HG03139 (cell line): ENCODE measurements at regions not wholly inside any gene's neighbourhood (a gene's known extent, or its start where the extent isn't known, plus 50 kb on each side); places are given as distances from the start of the nearest gene placed in this dataset.
"Not testable (repeated sequence)": the region's sequence is repeated elsewhere in the genome, so short reads cannot be mapped to it uniquely, and the experiment has no call there.

Source experiments
- ATAC-seq: cut with Tn5 transposase; IDR thresholded peaks from one replicate; pipeline ENCODE4 v1.9.1; 2021; ENCODE audit not compliant: unreplicated experiment

GRCh38 chr16:22572331-22573224 lies 61.9 kb downstream of the NPIPB5 start:
- ATAC-seq: not testable (repeated sequence)

DNA sequence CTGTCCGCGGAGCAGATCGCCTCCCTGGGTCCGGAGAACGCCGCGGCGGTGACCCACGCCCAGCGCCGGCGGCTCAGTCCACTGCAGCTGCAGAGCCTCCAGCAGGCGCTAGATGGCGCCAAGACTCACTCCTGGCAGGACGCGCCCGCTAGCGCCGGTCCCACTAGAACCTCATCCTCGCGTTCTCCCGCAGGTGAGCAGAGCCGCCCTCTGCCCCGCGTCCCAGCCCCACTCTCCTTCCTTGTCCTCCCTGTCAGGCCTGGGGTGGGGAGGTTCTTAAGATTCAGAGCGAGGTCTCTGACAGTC lies 62.5 kb downstream of the NPIPB5 start:
- peak; percentile 78 for ATAC-seq

- not testable (repeated sequence) for ATAC-seq
Observed at GRCh38 chr16:22576506-22576905, 65.8 kb downstream of the NPIPB5 start.

DNA sequence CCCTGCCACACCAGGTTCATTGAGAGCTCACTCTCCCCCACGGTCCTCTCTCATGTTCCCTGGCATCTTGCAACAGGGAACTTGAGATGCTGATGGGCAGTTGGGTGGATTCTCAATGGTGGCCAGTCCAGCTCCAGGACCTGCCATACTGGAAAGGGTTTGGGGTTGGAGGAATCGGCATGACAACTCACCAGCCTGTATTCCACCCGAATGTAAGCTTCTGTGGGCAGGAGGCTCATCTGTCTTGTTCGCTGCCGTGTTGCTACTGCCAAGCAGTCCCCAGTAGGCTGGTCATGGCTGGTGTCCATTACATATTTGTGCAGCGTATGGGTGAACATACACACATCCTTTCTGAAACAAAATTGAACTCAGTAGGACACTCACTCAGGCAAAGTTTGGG lies 72.5 kb downstream of the NPIPB5 start:
- ATAC-seq: not testable (repeated sequence)

GRCh38 chr16:22584459-22584858 lies 73.8 kb downstream of the NPIPB5 start:
- not testable (repeated sequence) for ATAC-seq

GRCh38 chr16:22584941-22585340 lies 74.2 kb downstream of the NPIPB5 start:
- ATAC-seq: not testable (repeated sequence)

- not testable (repeated sequence) for ATAC-seq
Observed at GRCh38 chr16:22585431-22585830, 74.7 kb downstream of the NPIPB5 start.

DNA sequence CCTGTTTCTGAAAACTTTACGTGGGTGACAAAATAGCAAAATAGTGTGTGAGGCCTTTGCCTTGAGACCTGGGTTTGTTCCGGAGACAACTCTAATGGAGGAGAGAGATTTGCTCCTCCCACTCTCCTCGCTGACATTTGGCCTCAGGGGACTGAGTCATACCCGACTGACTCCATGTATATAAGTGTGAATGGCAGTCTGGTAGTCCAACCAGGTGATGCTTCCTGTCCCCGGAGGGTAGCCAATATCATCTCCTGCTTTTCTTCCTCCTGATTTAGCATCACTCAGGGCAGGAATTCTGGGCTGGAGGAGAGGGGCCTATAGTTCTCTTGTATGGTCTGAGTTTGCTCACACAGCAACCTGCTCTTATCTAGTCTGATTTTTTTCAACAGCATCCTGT lies 76.0 kb downstream of the NPIPB5 start:
- ATAC-seq: not testable (repeated sequence)

GRCh38 chr16:22589757-22590156 lies 79.1 kb downstream of the NPIPB5 start:
- not testable (repeated sequence) for ATAC-seq

DNA sequence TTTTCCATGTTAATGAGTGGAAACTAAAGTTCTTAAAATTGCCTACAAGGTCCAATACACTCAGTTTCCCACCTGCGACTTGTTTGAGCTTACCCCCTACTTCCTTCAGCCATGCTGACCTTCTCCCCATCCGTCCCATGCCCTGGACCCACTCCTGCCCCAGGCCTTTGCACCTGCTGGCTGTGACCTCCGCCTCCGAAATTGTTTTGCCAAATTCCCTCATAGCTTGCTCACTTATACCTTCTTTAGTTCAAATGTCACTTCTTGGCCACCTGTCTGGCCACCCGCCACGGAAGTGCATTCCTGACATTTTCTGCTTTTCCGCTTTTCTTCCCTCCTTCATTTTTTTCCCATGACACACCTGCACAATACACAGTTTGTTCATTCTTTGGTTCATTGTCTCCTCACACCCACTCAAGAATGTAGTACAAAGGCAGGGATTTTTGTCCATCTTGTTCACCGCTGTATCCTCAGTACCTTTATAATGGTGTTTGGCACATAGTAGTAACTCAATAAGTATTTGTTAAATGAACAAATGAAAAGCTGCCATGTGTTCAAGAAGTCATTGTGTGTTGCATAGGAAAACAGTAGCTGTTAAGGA lies 85.9 kb downstream of the NPIPB5 start:
- ATAC-seq: not testable (repeated sequence)

GRCh38 chr16:22603744-22604143 lies 93.1 kb downstream of the NPIPB5 start:
- ATAC-seq: not testable (repeated sequence)

DNA sequence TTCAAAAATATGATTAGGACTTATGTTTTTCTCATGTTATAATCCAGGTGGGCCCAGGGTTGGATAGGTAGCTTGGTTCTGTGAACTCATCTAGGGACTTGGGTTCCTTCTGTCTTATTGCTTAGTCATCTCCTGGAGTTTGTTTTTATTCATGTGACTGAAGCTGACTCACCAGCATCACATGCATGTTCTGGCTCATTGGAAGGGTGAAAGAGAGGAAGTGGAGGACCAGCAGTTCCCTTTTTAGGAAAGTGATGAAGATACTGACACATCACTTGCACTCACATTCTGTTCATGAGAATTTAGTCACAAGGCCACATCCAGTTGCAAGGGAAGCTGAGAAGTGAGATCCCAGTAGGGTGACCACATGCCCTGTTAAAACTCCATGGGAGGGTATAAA lies 95.9 kb downstream of the NPIPB5 start:
- ATAC-seq: peak; percentile 51

DNA sequence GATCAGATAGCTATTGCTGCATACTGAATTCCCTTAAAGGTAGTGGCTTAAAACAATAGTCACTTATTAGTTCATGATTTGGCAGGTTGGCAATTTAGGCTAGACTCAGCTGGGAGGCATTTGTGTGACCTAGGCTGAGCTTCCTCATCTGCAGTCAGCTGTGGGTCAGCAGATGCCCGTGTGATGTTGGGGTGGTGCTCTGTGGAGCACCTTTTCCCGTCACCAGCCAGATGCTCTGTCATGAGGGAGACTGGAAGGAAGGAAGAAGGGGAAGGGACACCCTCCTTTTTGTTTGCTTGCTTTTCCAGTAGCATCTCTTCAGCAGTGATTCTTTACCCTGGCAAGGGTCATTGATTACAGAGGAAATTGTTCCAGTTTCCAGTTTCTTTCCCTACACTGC lies 99.1 kb downstream of the NPIPB5 start:
- ATAC-seq: not testable (repeated sequence)

- not testable (repeated sequence) for ATAC-seq
Observed at GRCh38 chr16:22611128-22611527, 100.4 kb downstream of the NPIPB5 start.

DNA sequence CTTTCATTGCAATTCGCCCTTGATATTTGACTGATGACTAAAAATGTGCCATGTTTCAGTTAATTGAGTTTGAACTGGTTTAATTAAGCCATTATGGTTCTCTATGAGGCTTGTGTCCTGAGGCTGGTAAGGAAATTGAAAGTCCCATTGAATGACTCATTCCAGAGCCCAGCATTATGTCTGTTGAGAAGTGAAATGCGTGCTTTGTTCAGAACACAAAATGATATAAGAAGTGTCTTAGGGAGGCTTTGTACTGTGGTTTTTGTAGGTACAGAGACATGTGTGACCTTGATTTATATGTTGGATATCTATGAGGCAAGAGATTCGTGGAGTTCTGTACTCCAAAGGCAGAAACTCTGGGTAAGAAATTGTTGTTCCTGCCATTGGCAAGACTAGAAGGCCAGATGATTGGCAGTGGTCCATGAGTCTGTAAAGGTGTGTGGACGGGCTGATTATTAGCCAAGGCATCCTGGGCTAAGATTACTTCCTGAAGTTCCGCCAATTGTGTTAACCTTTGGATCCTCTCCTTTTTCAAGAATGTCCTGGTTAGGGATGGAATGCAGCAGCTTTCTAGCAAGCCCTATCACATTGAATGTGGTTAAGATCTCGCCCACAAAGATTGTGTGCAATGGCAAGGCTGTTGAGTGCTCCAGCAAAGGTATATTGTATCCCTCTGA lies 103.7 kb downstream of the NPIPB5 start:
- no peak for ATAC-seq

GRCh38 chr16:22618842-22619241 lies 108.2 kb downstream of the NPIPB5 start:
- no peak for ATAC-seq

- ATAC-seq: no peak
Observed at GRCh38 chr16:22621586-22622155, 111.0 kb downstream of the NPIPB5 start.

DNA sequence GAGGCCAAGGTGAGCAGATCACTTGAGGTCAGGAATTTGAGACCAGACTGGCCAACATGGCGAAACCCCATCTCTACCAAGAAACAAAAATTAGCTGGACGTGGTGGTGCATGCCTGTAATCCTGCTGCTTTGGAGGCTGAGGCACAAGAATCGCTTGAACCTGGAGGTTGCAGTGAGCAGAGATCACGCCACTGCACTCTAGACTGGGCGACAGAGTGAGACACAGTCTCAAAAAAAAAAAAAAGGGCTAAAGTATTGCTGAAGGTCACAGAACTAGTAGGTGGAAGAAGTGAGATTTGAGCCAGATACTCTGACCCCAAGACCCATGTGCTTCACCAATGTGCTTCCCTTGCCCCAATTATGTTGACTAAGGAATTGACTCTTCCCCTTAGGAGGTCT lies 112.0 kb downstream of the NPIPB5 start:
- ATAC-seq: no peak

DNA sequence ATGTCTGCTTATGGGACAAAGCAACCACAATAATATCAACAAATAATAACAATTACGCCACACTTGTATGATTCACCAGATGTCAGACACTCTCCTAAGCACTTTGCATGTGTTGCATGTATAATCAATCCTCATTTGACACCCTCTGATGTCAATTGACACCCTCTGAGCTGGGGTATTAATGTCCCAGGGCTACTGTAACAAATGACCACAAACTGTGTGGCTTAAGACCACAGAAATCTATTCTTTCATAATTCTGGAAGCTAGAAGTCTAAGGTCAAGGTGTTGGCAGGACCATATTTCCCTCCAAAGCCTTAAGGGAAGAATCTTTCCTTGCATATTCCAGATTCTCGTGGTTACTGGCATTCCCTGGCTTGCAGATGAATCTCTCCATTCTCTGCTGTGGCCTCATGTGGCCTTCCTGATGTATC lies 112.7 kb downstream of the NPIPB5 start:
- ATAC-seq: no peak

DNA sequence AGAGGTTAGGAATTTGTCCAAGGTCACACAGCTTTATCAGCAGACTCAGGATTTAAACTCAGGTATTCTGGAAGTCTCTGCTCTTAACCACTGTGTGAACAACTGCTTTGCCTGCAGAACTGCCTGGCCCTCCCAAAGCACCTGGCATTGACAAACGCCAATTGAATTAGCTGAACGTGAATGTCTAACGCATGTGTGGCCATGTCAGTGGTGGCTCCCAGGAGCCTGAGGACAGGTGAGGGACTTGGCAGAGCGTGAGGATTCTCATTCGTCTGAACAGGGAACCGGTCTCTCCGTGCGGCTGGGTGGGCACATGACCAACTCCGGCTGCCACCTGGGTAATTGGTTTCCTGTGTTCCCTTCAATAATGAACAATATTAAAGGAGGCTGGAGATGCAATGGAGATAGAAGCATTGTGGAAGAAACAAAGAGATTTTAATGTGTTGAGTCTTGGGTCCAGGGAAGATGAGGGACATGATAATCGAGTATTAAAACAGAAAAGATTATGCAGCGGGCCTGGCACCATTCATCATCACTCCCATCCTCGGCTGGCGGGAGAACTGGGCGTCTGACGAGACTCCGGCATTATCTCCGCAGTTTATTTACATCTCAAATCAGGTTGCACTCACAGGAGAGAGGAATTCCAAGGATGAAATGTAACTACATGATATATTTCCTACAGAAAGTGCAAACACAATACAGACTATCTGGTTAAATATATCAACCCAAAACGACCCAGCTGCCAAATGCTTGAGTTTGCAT lies 113.5 kb downstream of the NPIPB5 start:
- no peak for ATAC-seq
